T-helper 2 cell (primary cell): ENCODE measurements at regions not wholly inside any gene's neighbourhood (a gene's known extent, or its start where the extent isn't known, plus 50 kb on each side); places are given as distances from the start of the nearest gene placed in this dataset.
"Not testable (repeated sequence)": the region's sequence is repeated elsewhere in the genome, so short reads cannot be mapped to it uniquely, and the experiment has no call there.

Experiments
- DNase-seq, 5 experiments: peaks; one replicate each; pipeline versions ENCODE4 v3.0.0 to v3.0.0-alpha.2; 2012 to 2022

DNA sequence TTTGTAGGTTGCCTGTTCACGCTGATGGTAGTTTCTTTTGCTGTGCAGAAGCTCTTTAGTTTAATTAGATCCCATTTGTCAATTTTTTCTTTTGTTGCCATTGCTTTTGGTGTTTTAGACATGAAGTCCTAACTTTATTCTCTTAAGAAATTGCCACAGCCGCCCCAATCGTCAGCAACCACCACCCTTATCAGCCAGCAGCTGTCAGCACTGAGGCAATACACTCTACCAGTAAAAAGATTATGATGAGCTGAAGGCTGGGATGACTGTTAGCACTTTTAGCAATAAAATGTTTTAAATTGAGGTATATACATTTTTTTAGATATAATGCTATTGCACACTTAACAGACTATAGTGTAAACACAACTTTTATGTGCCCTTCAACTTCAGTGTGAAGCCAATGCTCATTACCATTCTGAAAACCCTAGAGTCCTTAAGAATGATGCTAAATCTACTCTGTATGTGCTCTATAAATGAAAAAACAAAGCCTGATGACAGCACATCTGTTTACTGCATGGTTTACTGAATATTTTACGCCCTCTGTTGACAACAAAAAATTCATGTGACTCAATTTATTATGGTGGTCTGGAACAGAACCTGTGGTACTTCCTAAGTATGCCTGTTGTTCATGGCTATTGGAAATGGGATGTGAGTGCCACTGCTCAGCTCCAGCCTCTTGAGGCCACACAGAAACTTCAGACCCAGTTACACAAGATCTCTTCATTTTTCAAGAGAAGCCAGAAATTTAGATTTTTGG lies 197.4 kb downstream of the DUSP6 start:
- peak in 1 of 5 experiments; percentile 38 for DNase-seq

DNA sequence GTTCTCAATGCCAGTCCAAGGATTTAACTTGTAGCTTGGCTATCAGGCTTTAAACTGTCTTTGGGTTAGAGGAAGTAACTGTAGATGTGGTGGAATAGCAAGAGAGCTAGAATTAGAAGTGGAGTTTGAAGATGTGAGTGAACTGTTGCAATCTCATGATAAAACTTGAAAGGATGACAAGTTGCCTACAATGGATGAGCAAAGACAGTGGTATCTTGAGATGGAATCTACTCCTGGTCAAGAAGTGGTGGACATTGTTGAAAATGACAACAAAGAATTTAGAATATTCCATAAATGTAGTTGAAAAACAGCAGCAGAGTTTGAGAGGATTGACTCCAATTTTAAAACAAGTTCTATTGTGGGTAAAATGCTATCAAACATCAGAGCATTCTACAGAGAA lies 199.0 kb downstream of the DUSP6 start:
- DNase-seq = no peak

GRCh38 chr12:89151536-89151935 lies 200.8 kb downstream of the DUSP6 start:
- no peak for DNase-seq

- DNase-seq = not testable (repeated sequence)
Measured at GRCh38 chr12:89150789-89151188, 201.5 kb downstream of the DUSP6 start.

- DNase-seq = no peak
Measured at GRCh38 chr12:89140602-89141238, 211.6 kb downstream of the DUSP6 start.

- DNase-seq = no peak
Measured at GRCh38 chr12:89140141-89140540, 212.2 kb downstream of the DUSP6 start.

- no peak for DNase-seq
Measured at GRCh38 chr12:89139390-89139789, 212.9 kb downstream of the DUSP6 start.

GRCh38 chr12:89138048-89138852 lies 214.1 kb downstream of the DUSP6 start:
- DNase-seq = peak in 1 of 5 experiments; percentile 87

GRCh38 chr12:89135976-89136634 lies 216.2 kb downstream of the DUSP6 start:
- peak in 1 of 5 experiments; percentile 39 for DNase-seq

- no peak for DNase-seq
Measured at GRCh38 chr12:89134213-89134770, 218.0 kb downstream of the DUSP6 start.

DNA sequence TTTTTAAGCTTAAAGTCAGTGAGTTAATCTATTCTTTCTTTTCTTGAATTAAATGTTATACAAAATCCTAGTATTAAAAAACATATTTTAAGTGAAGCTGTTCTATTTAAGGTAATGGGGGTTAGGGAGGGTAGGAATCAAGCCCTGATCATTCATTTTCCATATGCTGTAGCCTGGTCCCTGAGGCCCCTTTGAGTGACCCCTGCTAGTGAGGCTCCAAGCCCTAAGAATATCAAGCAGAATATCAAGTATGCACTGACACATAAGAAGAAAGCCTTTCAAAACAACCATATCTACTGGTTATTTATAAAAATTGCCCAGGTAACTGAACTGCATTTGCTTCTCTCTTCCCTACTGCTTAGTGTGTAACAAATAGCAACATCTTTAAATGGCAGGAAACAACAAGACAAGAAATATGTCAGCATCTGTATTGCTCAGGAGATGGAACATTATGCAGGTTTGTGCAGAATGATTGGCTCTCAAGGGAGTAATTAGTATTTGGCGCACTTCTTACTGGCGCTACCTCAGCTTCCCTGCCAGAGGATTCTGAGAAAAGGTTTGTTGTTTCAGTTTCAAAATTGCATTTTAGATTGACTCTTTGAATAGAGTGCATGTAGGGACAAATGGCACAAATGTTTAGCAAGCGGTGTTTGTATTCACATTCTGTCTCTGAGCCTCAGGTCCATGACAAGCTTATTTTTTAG lies 223.0 kb downstream of the DUSP6 start:
- DNase-seq = peak in 1 of 5 experiments; percentile 72

DNA sequence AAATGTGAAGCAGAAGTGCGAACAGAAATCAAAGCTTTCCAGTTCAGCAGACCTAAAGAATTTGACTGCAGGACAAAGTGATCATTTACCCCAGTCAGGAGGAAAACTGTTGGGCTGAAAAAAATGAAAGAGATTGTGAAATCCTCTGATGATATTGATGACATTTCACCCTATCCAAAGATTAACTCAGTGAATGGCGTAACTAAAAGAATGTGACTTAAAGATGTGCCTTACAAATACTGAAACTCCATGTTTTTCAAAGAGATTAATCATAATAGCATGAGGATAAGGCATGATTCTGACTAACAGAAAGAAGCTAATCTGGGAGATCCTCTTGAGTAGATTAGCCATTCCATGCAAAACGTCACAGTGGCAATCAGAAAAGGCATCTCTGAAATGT lies 225.6 kb downstream of the DUSP6 start:
- DNase-seq = no peak

GRCh38 chr12:89122852-89123251 lies 229.4 kb downstream of the DUSP6 start:
- DNase-seq = no peak

- DNase-seq = no peak
Measured at GRCh38 chr12:89117448-89118034, 234.8 kb downstream of the DUSP6 start.

- no peak for DNase-seq
Measured at GRCh38 chr12:89111964-89112363, 240.3 kb downstream of the DUSP6 start.

DNA sequence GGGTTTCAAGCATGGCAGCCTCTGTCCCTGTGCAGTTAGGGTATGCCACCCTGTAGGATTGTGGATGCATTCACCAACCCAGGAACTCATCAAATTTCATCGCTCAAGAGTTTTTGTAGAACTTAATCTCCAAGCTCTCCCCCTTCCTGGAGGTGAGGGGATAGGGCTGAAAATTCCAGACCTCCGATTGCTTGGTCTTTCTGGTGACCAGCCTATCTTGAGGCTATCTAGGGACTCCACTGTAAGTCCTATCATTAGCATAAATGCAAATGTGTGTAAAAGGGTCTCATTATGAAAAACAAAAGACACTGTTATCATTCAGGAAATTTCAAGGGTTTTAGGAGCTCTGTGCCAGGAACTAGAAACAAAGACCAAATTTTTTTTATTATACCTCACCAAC lies 244.0 kb downstream of the DUSP6 start:
- DNase-seq = no peak

- no peak for DNase-seq
Measured at GRCh38 chr12:89106950-89107349, 245.4 kb downstream of the DUSP6 start.

DNA sequence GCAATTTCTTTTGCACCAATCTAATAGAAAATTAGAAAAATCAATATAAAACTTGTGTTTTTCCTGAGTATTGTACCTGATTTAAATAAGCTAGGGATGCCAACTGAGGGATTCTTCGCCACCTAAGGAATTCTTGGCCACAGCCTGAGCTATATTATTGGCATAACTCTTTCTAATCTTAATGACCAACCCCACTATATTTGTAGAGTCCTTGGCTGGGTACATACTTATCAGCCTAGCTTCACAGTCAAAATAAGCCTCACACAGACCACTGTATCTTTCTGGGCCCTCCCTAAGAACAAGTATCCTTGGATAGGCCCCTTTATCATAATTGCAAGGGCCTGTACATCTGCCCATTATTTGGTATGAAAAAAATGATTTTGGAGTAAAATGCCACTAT lies 247.1 kb downstream of the DUSP6 start:
- DNase-seq = no peak

DNA sequence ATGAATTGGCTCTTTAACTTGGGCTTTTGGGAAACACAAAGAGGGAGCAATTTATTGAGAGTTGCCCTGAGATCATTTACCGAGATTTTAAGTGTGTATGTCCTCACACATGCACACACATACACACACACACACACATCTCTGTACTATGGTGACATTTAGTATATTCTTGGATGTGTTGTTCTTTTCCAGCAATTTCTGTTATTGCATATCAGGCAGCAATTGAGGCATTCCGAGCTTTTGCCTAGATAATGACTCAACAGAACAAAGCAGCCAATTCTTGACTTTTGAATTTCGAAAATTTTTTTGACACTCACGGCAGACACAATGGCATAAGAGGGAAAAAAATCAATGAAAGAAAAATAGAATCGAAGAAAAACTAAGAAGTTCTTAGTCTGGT lies 248.5 kb downstream of the DUSP6 start:
- DNase-seq = no peak

DNA sequence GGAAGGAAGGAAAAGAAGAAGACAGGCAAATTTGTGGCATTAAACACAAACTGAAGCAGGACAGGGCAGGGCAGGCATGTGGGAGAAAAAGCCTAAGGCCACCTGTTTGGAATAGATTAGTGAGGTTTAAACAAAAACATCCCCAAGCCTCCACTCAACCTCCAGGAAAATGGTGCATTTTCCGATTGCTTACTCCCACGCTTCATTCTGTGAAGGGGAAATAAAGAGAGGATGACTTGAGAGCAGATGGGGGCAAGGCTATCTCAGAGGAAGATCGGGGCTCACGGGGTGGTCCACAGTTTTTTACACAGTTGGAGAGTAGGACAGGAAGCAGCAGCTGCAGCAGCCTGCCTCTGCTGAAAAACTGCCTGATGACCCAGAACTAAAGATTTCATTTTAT lies 250.9 kb downstream of the DUSP6 start:
- DNase-seq = no peak

DNA sequence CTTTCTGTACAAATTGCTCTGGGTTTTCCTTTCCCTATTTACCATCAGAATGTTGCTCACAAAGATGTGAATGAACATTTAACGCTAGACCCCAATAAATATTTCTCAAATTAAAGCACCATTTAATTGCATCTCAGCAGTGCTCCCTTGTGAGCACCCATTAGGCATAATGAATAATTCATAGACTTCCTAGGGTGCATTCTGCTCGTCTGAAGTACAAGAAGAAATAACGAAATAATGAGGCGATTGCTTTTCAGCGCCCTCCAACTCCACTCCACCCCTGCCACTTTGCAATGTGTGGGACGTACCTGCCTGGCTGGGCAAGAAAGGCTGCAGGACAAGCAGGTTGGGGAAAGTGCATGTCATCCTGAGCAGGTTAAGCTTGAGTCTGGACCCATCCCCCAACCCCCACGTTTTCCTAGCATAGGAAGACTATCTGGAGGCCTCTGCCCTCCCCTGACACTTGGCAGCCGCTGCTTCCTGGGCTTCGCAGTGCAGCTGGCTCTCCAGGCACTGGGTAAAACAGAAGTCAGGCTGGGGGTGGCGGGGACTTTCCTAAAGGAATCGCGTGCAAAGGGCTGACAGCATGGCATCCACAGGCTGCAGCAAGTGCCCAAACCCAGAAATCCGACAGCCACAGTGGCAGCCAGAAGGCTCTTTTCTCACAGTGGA lies 253.7 kb downstream of the DUSP6 start:
- DNase-seq = no peak
